ENCODE measurements at regions not wholly inside any gene's neighbourhood (a gene's known extent, or its start where the extent isn't known, plus 50 kb on each side); places are given as distances from the start of the nearest gene placed in this dataset.

DNA sequence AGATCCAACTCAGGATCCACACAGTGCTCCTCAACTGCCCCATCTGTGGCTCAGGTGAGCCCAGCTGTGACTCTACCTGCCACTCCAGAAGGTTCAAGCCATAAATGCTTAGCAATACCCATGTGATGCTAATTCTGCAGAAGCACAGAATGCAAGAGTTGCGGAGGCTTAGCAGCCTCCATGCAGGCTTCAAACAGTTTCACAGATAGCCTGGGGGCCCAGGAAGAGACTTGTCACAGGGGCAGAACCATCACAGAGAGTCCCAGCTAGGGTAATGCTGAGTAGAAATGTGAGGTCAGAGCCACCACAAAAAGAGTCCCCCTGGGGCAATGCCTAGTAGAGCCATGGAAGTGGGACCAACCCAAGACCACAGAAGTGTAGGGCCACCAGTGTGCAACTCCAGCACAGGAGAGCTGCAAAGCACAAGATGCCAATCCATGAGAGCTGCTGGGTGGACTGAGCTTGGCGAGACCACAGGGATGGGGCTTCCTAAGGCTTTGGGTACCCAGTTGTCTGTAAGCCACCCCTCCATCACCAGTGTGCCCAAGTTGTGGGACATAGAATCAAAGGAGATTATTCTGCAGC lies 283.9 kb downstream of the UBE3D start:
- Histone ChIP-seq H3K36me3 (ENCODE audit: control insufficient read depth, insufficient read depth, low read length) (no peaks in the 10 kb centered on the region), H3K27me3 (ENCODE audit: control insufficient read depth, insufficient read depth, low read length) (peaks cover 3% of the 10 kb centered on the region), H3K4me2 (ENCODE audit: extremely low read depth, insufficient read depth, low read length) (no peak overlapping the region), H3K4me3 (replicated peaks in 1 of 4; ENCODE audit: control extremely low read depth in 1 of 4, insufficient read depth in 1 of 4, low read depth in 3 of 4, low read length in 4 of 4) (no peak overlapping the region), H3K9ac (ENCODE audit: insufficient read depth, low read length) (no peak overlapping the region), H4K20me1 (ENCODE audit: control insufficient read depth, extremely low read depth, insufficient read depth, low read length) (no peaks in the 10 kb centered on the region), H2AFZ (ENCODE audit: low read length) (no peak overlapping the region), H3K4me1 (ENCODE audit: control insufficient read depth, extremely low read depth, insufficient read depth, low read length) (no peaks in the 10 kb centered on the region), H3K9me3 (ENCODE audit: control insufficient read depth, insufficient read depth, low read depth, low read length) (no peaks in the 10 kb centered on the region), H3K27ac (ENCODE audit: insufficient read depth, low read length) (no peak overlapping the region), H3K79me2 (ENCODE audit: control insufficient read depth, insufficient read depth, low read length) (no peaks in the 10 kb centered on the region)
- DNase-seq (ENCODE audit: low read depth in 2 of 2), result no peak
- TF ChIP-seq, protein P1, sequence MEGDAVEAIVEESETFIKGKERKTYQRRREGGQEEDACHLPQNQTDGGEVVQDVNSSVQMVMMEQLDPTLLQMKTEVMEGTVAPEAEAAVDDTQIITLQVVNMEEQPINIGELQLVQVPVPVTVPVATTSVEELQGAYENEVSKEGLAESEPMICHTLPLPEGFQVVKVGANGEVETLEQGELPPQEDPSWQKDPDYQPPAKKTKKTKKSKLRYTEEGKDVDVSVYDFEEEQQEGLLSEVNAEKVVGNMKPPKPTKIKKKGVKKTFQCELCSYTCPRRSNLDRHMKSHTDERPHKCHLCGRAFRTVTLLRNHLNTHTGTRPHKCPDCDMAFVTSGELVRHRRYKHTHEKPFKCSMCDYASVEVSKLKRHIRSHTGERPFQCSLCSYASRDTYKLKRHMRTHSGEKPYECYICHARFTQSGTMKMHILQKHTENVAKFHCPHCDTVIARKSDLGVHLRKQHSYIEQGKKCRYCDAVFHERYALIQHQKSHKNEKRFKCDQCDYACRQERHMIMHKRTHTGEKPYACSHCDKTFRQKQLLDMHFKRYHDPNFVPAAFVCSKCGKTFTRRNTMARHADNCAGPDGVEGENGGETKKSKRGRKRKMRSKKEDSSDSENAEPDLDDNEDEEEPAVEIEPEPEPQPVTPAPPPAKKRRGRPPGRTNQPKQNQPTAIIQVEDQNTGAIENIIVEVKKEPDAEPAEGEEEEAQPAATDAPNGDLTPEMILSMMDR (conservative IDR thresholded peaks at IDR 0.05 in 1 of 2, IDR thresholded peaks at IDR 0.05 in 1 of 2; ENCODE audit: low read depth in 1 of 2, low read length in 2 of 2), result no peak
- TF ChIP-seq EZH2 (IDR thresholded peaks at IDR 0.05; ENCODE audit: low read length, missing control alignments), result no peak

DNA sequence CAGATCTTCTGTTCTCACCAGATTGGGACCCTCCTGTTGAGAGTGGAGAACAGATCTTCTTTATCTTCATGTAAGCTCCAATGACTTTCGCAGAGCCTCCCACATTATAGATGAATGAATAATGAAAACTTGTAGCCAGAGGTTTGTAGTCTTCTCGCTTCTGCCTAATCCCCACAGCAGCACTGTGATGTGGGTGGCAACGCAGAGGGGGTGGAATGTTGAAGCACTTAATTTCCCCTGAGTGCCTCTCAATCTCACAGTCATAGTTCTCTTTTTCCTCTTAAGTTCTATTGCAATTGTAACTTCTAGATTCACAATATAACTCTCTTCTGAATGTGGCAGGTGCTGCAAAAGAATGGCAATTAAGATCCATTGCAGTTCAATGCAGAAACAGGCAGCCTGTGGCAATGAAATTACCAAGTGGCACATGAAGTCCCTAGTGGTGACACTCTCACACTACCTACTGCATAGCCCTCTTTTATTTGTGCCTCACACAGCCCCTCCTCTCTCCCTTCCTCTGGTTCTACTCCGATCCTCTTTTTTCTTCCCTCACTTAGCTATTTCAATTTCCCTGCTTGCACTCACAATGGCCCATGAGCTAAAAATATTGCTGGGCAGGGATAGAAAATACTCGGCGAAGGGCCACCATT lies 281.9 kb downstream of the UBE3D start:
- H3K27me3 ChIP-seq (ENCODE audit: control insufficient read depth, insufficient read depth, low read length), result peaks cover 3% of the 10 kb centered on the region
- DNase-seq (ENCODE audit: low read depth in 2 of 2), result no peak
- H3K9ac ChIP-seq (ENCODE audit: insufficient read depth, low read length), result no peak overlapping the region
- H3K79me2 ChIP-seq (ENCODE audit: control insufficient read depth, insufficient read depth, low read length), result no peaks in the 10 kb centered on the region
- H3K4me2 ChIP-seq (ENCODE audit: extremely low read depth, insufficient read depth, low read length), result no peak overlapping the region
- no peaks in the 10 kb centered on the region for H3K4me1 ChIP-seq (ENCODE audit: control insufficient read depth, extremely low read depth, insufficient read depth, low read length)
- H3K4me3 ChIP-seq (replicated peaks in 1 of 4; ENCODE audit: control extremely low read depth in 1 of 4, insufficient read depth in 1 of 4, low read depth in 3 of 4, low read length in 4 of 4), result no peak overlapping the region
- TF ChIP-seq, protein P1 (conservative IDR thresholded peaks at IDR 0.05 in 1 of 2, IDR thresholded peaks at IDR 0.05 in 1 of 2; ENCODE audit: low read depth in 1 of 2, low read length in 2 of 2), result no peak
- TF ChIP-seq EZH2 (IDR thresholded peaks at IDR 0.05; ENCODE audit: low read length, missing control alignments), result no peak
- H4K20me1 ChIP-seq (ENCODE audit: control insufficient read depth, extremely low read depth, insufficient read depth, low read length), result no peaks in the 10 kb centered on the region
- H2AFZ ChIP-seq (ENCODE audit: low read length), result no peak overlapping the region
- no peaks in the 10 kb centered on the region for H3K9me3 ChIP-seq (ENCODE audit: control insufficient read depth, insufficient read depth, low read depth, low read length)
- H3K36me3 ChIP-seq (ENCODE audit: control insufficient read depth, insufficient read depth, low read length), result no peaks in the 10 kb centered on the region
- no peak overlapping the region for H3K27ac ChIP-seq (ENCODE audit: insufficient read depth, low read length)

DNA sequence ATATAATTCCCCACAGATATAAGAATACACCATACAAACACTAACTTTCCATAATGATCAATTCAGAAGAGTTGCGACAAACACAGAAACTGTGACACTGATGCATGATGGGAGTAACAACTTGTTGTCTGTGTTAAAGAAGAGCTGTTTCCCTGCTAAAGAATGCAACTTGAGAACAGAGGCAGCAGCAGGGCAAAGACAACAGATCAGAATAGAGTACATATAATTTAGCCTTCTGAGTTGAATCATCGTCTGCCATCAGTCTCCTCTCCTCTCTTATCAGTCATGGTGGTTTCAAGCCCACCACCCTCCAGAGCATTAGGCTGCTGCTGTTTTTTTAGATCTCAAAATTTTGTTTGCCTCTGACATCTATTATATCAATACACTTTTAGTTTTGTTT lies 280.4 kb downstream of the UBE3D start:
- H4K20me1 ChIP-seq (ENCODE audit: control insufficient read depth, extremely low read depth, insufficient read depth, low read length), result no peaks in the 10 kb centered on the region
- no peak overlapping the region for H2AFZ ChIP-seq (ENCODE audit: low read length)
- no peak overlapping the region for H3K4me2 ChIP-seq (ENCODE audit: extremely low read depth, insufficient read depth, low read length)
- peak in 1 of 2 donors; percentile 17 for DNase-seq (ENCODE audit: low read depth in 2 of 2)
- TF ChIP-seq EZH2 (IDR thresholded peaks at IDR 0.05; ENCODE audit: low read length, missing control alignments), result no peak
- TF ChIP-seq, protein P1 (conservative IDR thresholded peaks at IDR 0.05 in 1 of 2, IDR thresholded peaks at IDR 0.05 in 1 of 2; ENCODE audit: low read depth in 1 of 2, low read length in 2 of 2), result no peak
- H3K36me3 ChIP-seq (ENCODE audit: control insufficient read depth, insufficient read depth, low read length), result no peaks in the 10 kb centered on the region
- H3K9me3 ChIP-seq (ENCODE audit: control insufficient read depth, insufficient read depth, low read depth, low read length), result no peaks in the 10 kb centered on the region
- H3K9ac ChIP-seq (ENCODE audit: insufficient read depth, low read length), result no peak overlapping the region
- H3K27ac ChIP-seq (ENCODE audit: insufficient read depth, low read length), result no peak overlapping the region
- no peak overlapping the region for H3K4me3 ChIP-seq (replicated peaks in 1 of 4; ENCODE audit: control extremely low read depth in 1 of 4, insufficient read depth in 1 of 4, low read depth in 3 of 4, low read length in 4 of 4)
- H3K4me1 ChIP-seq (ENCODE audit: control insufficient read depth, extremely low read depth, insufficient read depth, low read length), result no peaks in the 10 kb centered on the region
- H3K27me3 ChIP-seq (ENCODE audit: control insufficient read depth, insufficient read depth, low read length), result peaks cover 3% of the 10 kb centered on the region
- no peaks in the 10 kb centered on the region for H3K79me2 ChIP-seq (ENCODE audit: control insufficient read depth, insufficient read depth, low read length)

All from fibroblast of lung (primary cell).